PC-9 (cell line): ENCODE measurements at regions not wholly inside any gene's neighbourhood (a gene's known extent, or its start where the extent isn't known, plus 50 kb on each side); places are given as distances from the start of the nearest gene placed in this dataset.

Experiments
- BruUV-seq: library from RNA; stranded (reverse); fragments of 400-500 nt; replicated peaks from 2 replicates; lab custom pipeline; 2021; lab: Mats Ljungman, UMichigan
- CTCF ChIA-PET: fragments of 300-600 bp; sonication (Branson Sonifier 250); formaldehyde crosslinking; loops from one replicate; lab custom pipeline; 2022; ENCODE audit warnings: antibody characterized with exemption; lab: Charles Lee
- POLR2A ChIA-PET: fragments of 300-600 bp; sonication (Branson Sonifier 250); formaldehyde crosslinking; loops from one replicate; lab custom pipeline; 2022; ENCODE audit warnings: antibody characterized with exemption; ENCODE audit not compliant: unreplicated experiment; lab: Charles Lee
- DNase-seq, 2 experiments: peaks; one replicate each; pipeline versions ENCODE4 v3.0.0 to v3.0.0-alpha.2; 2015 to 2022; ENCODE audit warnings: mixed read lengths in 1 of 2
- H2AFZ ChIP-seq: fragments of 200-600 bp; sonication (generic); 2 replicates; pipeline ENCODE4 v1.8.1; 2017; ENCODE audit warnings: antibody characterized with exemption
- H3F3A ChIP-seq: fragments of 200-600 bp; sonication (generic); 2 replicates; pipeline ENCODE4 v1.8.1; 2017; ENCODE audit warnings: antibody characterized with exemption, mild to moderate bottlenecking, low read depth; ENCODE audit not compliant: insufficient read depth
- H3K27ac ChIP-seq: fragments of 200-600 bp; sonication (generic); 2 replicates; pipeline ENCODE4 v1.6.1; 2016; ENCODE audit warnings: mixed run types
- H3K27me3 ChIP-seq: fragments of 200-600 bp; sonication (generic); 2 replicates; pipeline ENCODE4 v1.6.1; 2016; ENCODE audit warnings: low read depth, mixed run types; ENCODE audit not compliant: insufficient read depth
- H3K36me3 ChIP-seq: fragments of 200-600 bp; sonication (generic); 2 replicates; pipeline ENCODE4 v1.6.1; 2016; ENCODE audit warnings: low read depth, mixed run types
- H3K4me1 ChIP-seq: fragments of 200-600 bp; sonication (generic); replicated peaks from 2 replicates; pipeline ENCODE4 v1.6.1; 2016; ENCODE audit warnings: mixed run types; ENCODE audit not compliant: insufficient read depth
- H3K4me2 ChIP-seq: fragments of 200-600 bp; sonication (generic); 2 replicates; pipeline ENCODE4 v1.6.1; 2017; ENCODE audit warnings: mixed run types
- H3K4me3 ChIP-seq: fragments of 200-600 bp; sonication (generic); 2 replicates; pipeline ENCODE4 v1.6.1; 2016; ENCODE audit warnings: mixed run types
- H3K79me2 ChIP-seq: fragments of 200-600 bp; sonication (generic); 2 replicates; pipeline ENCODE4 v1.6.1; 2017; ENCODE audit warnings: low read depth, mixed run types
- H3K9me2 ChIP-seq: fragments of 200-600 bp; sonication (generic); 2 replicates; pipeline ENCODE4 v1.8.1; 2017; ENCODE audit warnings: mild to moderate bottlenecking; ENCODE audit not compliant: insufficient read depth
- H3K9me3 ChIP-seq: fragments of 200-600 bp; sonication (generic); 2 replicates; pipeline ENCODE4 v1.8.1; 2016; ENCODE audit warnings: low read depth; ENCODE audit not compliant: insufficient read depth
- H4K20me1 ChIP-seq: fragments of 200-600 bp; sonication (generic); 2 replicates; pipeline ENCODE4 v1.8.1; 2017; ENCODE audit not compliant: insufficient read depth
- CTCF ChIP-seq: fragments of 200-600 bp; sonication (generic); conservative IDR thresholded peaks from 2 replicates; pipeline ENCODE4 v1.6.1; 2017; ENCODE audit warnings: mixed run types, antibody characterized with exemption, mild to moderate bottlenecking, moderate library complexity
- EZH2 ChIP-seq: fragments of 200-600 bp; sonication (generic); IDR thresholded peaks from 2 replicates; pipeline ENCODE4 v1.8.0; 2017; ENCODE audit warnings: antibody characterized with exemption, low read depth
- intact Hi-C: fragments of 100-400 bp; cut with micrococcal nuclease; formaldehyde crosslinking; loops from one replicate; pipeline ENCODE4 v1.10.0; 2022; ENCODE audit not compliant: unreplicated experiment

- Histone ChIP-seq H3F3A (peaks cover 6% of the 10 kb centered on the region; the same call in 1 of the 2 replicates), H3K27me3 (no peaks in the 10 kb centered on the region), H3K4me1 (peaks cover 30% of the 10 kb centered on the region), H3K4me2 (no peak overlapping the region), H3K9me2 (peaks cover 4% of the 10 kb centered on the region; the same call in 1 of the 2 replicates), H2AFZ (no peak overlapping the region), H4K20me1 (no peaks in the 10 kb centered on the region; the same call in 1 of the 2 replicates), H3K27ac (no peak overlapping the region), H3K79me2 (no peaks in the 10 kb centered on the region), H3K4me3 (no peak overlapping the region), H3K36me3 (no peaks in the 10 kb centered on the region), H3K9me3 (no peaks in the 10 kb centered on the region)
- DNase-seq, result no peak
- intact Hi-C loops, result no loop called here
- no TSS peak for BruUV-seq
- TF ChIP-seq EZH2 (no peak), CTCF (no peak)
- CTCF ChIA-PET, result interaction anchor here (0.6 kb wide), 2 partner anchors 363 to 779 kb away, joined by 3 to 5 read pairs; no protein-coding TSS in a partner anchor
- POLR2A ChIA-PET, result interaction anchor here (0.6 kb wide), 1 partner anchor 719 kb away, joined by 5 read pairs; no protein-coding TSS in a partner anchor
Measured at GRCh38 chr12:45570501-45570900, 159.0 kb upstream of the ARID2 start.

- intact Hi-C loops, result no loop called here
- TF ChIP-seq CTCF, result no peak
- TF ChIP-seq EZH2, result no peak
- no peaks in the 10 kb centered on the region for H3K27me3 ChIP-seq
- H3K36me3 ChIP-seq, result no peaks in the 10 kb centered on the region
- peak; percentile 25 to 88 for DNase-seq
- no peaks in the 10 kb centered on the region for H3K79me2 ChIP-seq
- H3K9me3 ChIP-seq, result no peaks in the 10 kb centered on the region
- POLR2A ChIA-PET, result interaction anchor here (1.0 to 1.2 kb wide), 2 partner anchors 154 to 156 kb away, joined by 3 to 5 read pairs; no protein-coding TSS in a partner anchor
- peaks cover 30% of the 10 kb centered on the region for H3K4me1 ChIP-seq
- 0 out of 2 replicates have a peak, but pooled peaks cover 4% of the 10 kb centered on the region for H3K9me2 ChIP-seq
- CTCF ChIA-PET, result interaction anchor here (0.6 kb wide), 1 partner anchor 174 kb away, joined by 3 read pairs; no protein-coding TSS in a partner anchor
- H3K4me2 ChIP-seq, result peak overlapping the region; percentile 48
- BruUV-seq, result no TSS peak
- peaks cover 6% of the 10 kb centered on the region; the same call in 1 of the 2 replicates for H3F3A ChIP-seq
- no peaks in the 10 kb centered on the region; the same call in 1 of the 2 replicates for H4K20me1 ChIP-seq
- H3K27ac ChIP-seq, result no peak overlapping the region
- H2AFZ ChIP-seq, result no peak overlapping the region
- no peak overlapping the region for H3K4me3 ChIP-seq
Measured at GRCh38 chr12:45572114-45572513, 157.4 kb upstream of the ARID2 start.

- peaks cover 6% of the 10 kb centered on the region; the same call in 1 of the 2 replicates for H3F3A ChIP-seq
Measured at GRCh38 chr12:45575417-45575816, 154.1 kb upstream of the ARID2 start.

More at GRCh38 chr12:45575417-45575816, 154.1 kb upstream of the ARID2 start:
- Histone ChIP-seq H3K79me2 (no peaks in the 10 kb centered on the region), H3K4me2 (no peak overlapping the region), H3K9me2 (0 out of 2 replicates have a peak, but pooled peaks cover 4% of the 10 kb centered on the region), H3K4me1 (peaks cover 23% of the 10 kb centered on the region), H3K4me3 (no peak overlapping the region), H3K36me3 (no peaks in the 10 kb centered on the region), H3K9me3 (no peaks in the 10 kb centered on the region), H3K27ac (no peak overlapping the region), H3K27me3 (no peaks in the 10 kb centered on the region), H4K20me1 (no peaks in the 10 kb centered on the region; the same call in 1 of the 2 replicates), H2AFZ (no peak overlapping the region)
- TF ChIP-seq EZH2 (no peak), CTCF (no peak)
- BruUV-seq, result no TSS peak
- no peak for DNase-seq
- POLR2A ChIA-PET, result no interaction called here
- CTCF ChIA-PET, result interaction anchor here (0.6 kb wide), 1 partner anchor 34 kb away, joined by 9 read pairs; no protein-coding TSS in a partner anchor
- intact Hi-C loops, result no loop called here
